HEK293T (cell line): ENCODE measurements at regions not wholly inside any gene's neighbourhood (a gene's known extent, or its start where the extent isn't known, plus 50 kb on each side); places are given as distances from the start of the nearest gene placed in this dataset.

Experiments
- ARNT ChIP-seq: fragments of 450-650 bp; IDR thresholded peaks from 2 replicates; pipeline ENCODE4 v1.6.1; 2017; ENCODE audit warnings: mild to moderate bottlenecking
- ELF4 ChIP-seq: fragments of 450-650 bp; IDR thresholded peaks from 2 replicates; pipeline ENCODE4 v1.6.1; 2017; ENCODE audit warnings: antibody characterized with exemption
- FOXM1 ChIP-seq: fragments of 450-650 bp; IDR thresholded peaks from 2 replicates; pipeline ENCODE4 v1.6.1; 2017; ENCODE audit warnings: mild to moderate bottlenecking, borderline replicate concordance
- LEF1 ChIP-seq: fragments of 450-650 bp; IDR thresholded peaks from 2 replicates; pipeline ENCODE4 v1.6.1; 2017; ENCODE audit warnings: mild to moderate bottlenecking, borderline replicate concordance
- PKNOX1 ChIP-seq: fragments of 450-650 bp; IDR thresholded peaks from 2 replicates; pipeline ENCODE4 v1.6.1; 2016
- TARDBP ChIP-seq: fragments of 450-650 bp; IDR thresholded peaks from 2 replicates; pipeline ENCODE4 v1.6.1; 2016
- ZNF384 ChIP-seq: fragments of 450-650 bp; IDR thresholded peaks from 2 replicates; pipeline ENCODE4 v1.6.1; 2016

GRCh38 chr1:116289193-116289592 is 83.9 kb upstream of the ATP1A1 start:
- TF ChIP-seq ZNF384 (no peak), FOXM1 (no peak), TARDBP (no peak), PKNOX1 (no peak), ARNT (no peak), ELF4 (no peak), LEF1 (no peak)
